H1 (cell line): ENCODE measurements at regions not wholly inside any gene's neighbourhood (a gene's known extent, or its start where the extent isn't known, plus 50 kb on each side); places are given as distances from the start of the nearest gene placed in this dataset.

ENCODE experiments used
- CTCF ChIA-PET: fragments of 300-600 bp; sonication (Branson Sonifier 250); formaldehyde crosslinking; loops from one replicate; lab custom pipeline; 2021; ENCODE audit not compliant: partially characterized antibody; lab: Charles Lee
- POLR2A ChIA-PET: fragments of 300-600 bp; sonication (Branson Sonifier 250); formaldehyde crosslinking; loops from one replicate; lab custom pipeline; 2021; ENCODE audit warnings: inconsistent platforms; ENCODE audit not compliant: partially characterized antibody; lab: Charles Lee
- DNase-seq, 2 experiments: peaks; one replicate each; pipeline versions ENCODE4 v3.0.0 to v3.0.0-alpha.2; 2010 to 2022; ENCODE audit warnings: low spot score in 2 of 2, low read depth in 1 of 2, mixed read lengths in 1 of 2
- FAIRE-seq: peaks from 2 replicates; lab custom pipeline; 2011; peaks lifted over from hg19 to GRCh38; lab: Jason Lieb, UNC
- H2AFZ ChIP-seq: 2 replicates; pipeline ENCODE4 v1.8.1; 2012; ENCODE audit warnings: low read length, inconsistent platforms
- H2AK5ac ChIP-seq: 2 replicates; pipeline ENCODE4 v1.6.1; 2013; ENCODE audit warnings: low read depth, low read length
- H2BK120ac ChIP-seq: replicated peaks from 2 replicates; pipeline ENCODE3; 2013; ENCODE audit warnings: low read depth, low read length, inconsistent platforms
- H2BK12ac ChIP-seq: 2 replicates; pipeline ENCODE4 v1.6.1; 2013; ENCODE audit warnings: low read depth, low read length
- H2BK15ac ChIP-seq: 2 replicates; pipeline ENCODE4 v1.6.1; 2013; ENCODE audit warnings: low read length
- H2BK20ac ChIP-seq: 2 replicates; pipeline ENCODE4 v1.6.1; 2013; ENCODE audit warnings: low read length
- H2BK5ac ChIP-seq: 2 replicates; pipeline ENCODE4 v1.6.1; 2013; ENCODE audit warnings: low read depth, low read length
- H3K14ac ChIP-seq: 2 replicates; pipeline ENCODE4 v1.6.1; 2013; ENCODE audit warnings: inconsistent platforms; ENCODE audit not compliant: insufficient read length
- H3K18ac ChIP-seq: 2 replicates; pipeline ENCODE4 v1.6.1; 2013; ENCODE audit warnings: low read length; ENCODE audit errors: extremely low read depth
- H3K23ac ChIP-seq: 2 replicates; pipeline ENCODE4 v1.6.1; 2013; ENCODE audit warnings: inconsistent platforms; ENCODE audit not compliant: insufficient read length
- H3K23me2 ChIP-seq: 2 replicates; pipeline ENCODE4 v1.6.1; 2013; ENCODE audit warnings: low read depth, low read length
- H3K27ac ChIP-seq: 2 replicates; pipeline ENCODE4 v1.6.1; 2011; ENCODE audit warnings: low read depth, low read length, inconsistent platforms
- H3K27me3 ChIP-seq, 4 experiments: replicated peaks in 1 of 4; 1 replicate in 1 of 4; 2 replicates in 3 of 4; pipeline versions ENCODE4 v1.6.1 to v1.8.1; 2011 to 2013; ENCODE audit warnings: low read length in 3 of 4, mild to moderate bottlenecking in 3 of 4, inconsistent platforms in 2 of 4, mixed read lengths in 2 of 4, moderate library complexity in 1 of 4; ENCODE audit not compliant: control insufficient read depth in 3 of 4, insufficient read depth in 3 of 4; ENCODE audit errors: extremely low read depth in 1 of 4
- H3K36me3 ChIP-seq, 4 experiments: 2 replicates each; pipeline versions ENCODE4 v1.6.1 to v1.8.1; 2011 to 2013; ENCODE audit warnings: mild to moderate bottlenecking in 4 of 4, low read length in 3 of 4, moderate library complexity in 2 of 4, control low read depth in 1 of 4, inconsistent platforms in 1 of 4; ENCODE audit not compliant: insufficient read depth in 4 of 4, control insufficient read depth in 2 of 4
- H3K4ac ChIP-seq: replicated peaks from 2 replicates; pipeline ENCODE3; 2013; ENCODE audit warnings: low read length, low read depth, mixed read lengths, inconsistent platforms; ENCODE audit not compliant: insufficient read length
- H3K4me1 ChIP-seq, 4 experiments: replicated peaks in 1 of 4; 1 replicate in 1 of 4; 2 replicates in 3 of 4; pipeline versions ENCODE4 v1.6.1 to v1.8.1; 2011 to 2013; ENCODE audit warnings: low read length in 3 of 4, inconsistent platforms in 2 of 4, mixed read lengths in 1 of 4; ENCODE audit not compliant: insufficient read depth in 4 of 4, control insufficient read depth in 3 of 4
- H3K4me2 ChIP-seq, 2 experiments: 2 replicates each; pipeline versions ENCODE4 v1.6.1 to v1.8.1; 2011 to 2013; ENCODE audit warnings: low read depth in 2 of 2, low read length in 2 of 2, control low read depth in 1 of 2, inconsistent platforms in 1 of 2, mild to moderate bottlenecking in 1 of 2; ENCODE audit not compliant: insufficient read depth in 1 of 2
- H3K4me3 ChIP-seq, 4 experiments: fragments of 200-600, 300-600 bp in 1 of 4; sonication (generic), shearing (Covaris generic), sonication (Bioruptor Twin) in 1 of 4; 2 replicates each; pipeline versions ENCODE4 v1.5.1 to v1.8.1; 2011 to 2016; ENCODE audit warnings: low read length in 4 of 4, low read depth in 3 of 4, control low read depth in 2 of 4, inconsistent platforms in 2 of 4, mild to moderate bottlenecking in 2 of 4, mixed read lengths in 1 of 4, moderate library complexity in 1 of 4; ENCODE audit not compliant: insufficient read depth in 2 of 4; ENCODE audit errors: extremely low read depth in 1 of 4
- H3K56ac ChIP-seq: replicated peaks from 2 replicates; pipeline ENCODE3; 2013; ENCODE audit warnings: low read depth, mild to moderate bottlenecking, mixed read lengths, low read length, inconsistent platforms; ENCODE audit not compliant: insufficient read length
- H3K79me1 ChIP-seq: 2 replicates; pipeline ENCODE4 v1.6.1; 2013; ENCODE audit warnings: low read depth, low read length, control low read depth
- H3K79me2 ChIP-seq, 2 experiments: 2 replicates each; pipeline versions ENCODE4 v1.6.1 to v1.8.1; 2012 to 2013; ENCODE audit warnings: low read length in 2 of 2, mild to moderate bottlenecking in 2 of 2, inconsistent platforms in 1 of 2; ENCODE audit not compliant: insufficient read depth in 2 of 2, control insufficient read depth in 1 of 2
- H3K9ac ChIP-seq, 4 experiments: replicated peaks in 1 of 4; 1 replicate in 1 of 4; 2 replicates in 3 of 4; pipeline versions ENCODE4 v1.6.1 to v1.8.1; 2011 to 2013; ENCODE audit warnings: low read depth in 3 of 4, low read length in 3 of 4, control low read depth in 2 of 4, mild to moderate bottlenecking in 2 of 4, moderate library complexity in 2 of 4, inconsistent platforms in 1 of 4; ENCODE audit errors: extremely low read depth in 1 of 4
- H3K9me3 ChIP-seq, 2 experiments: 2 replicates each; pipeline versions ENCODE4 v1.6.1 to v1.8.1; 2012 to 2013; ENCODE audit warnings: mild to moderate bottlenecking in 2 of 2, moderate library complexity in 2 of 2, control low read depth in 1 of 2, inconsistent platforms in 1 of 2, low read depth in 1 of 2, low read length in 1 of 2, mixed read lengths in 1 of 2; ENCODE audit not compliant: insufficient read depth in 2 of 2
- H4K20me1 ChIP-seq, 2 experiments: replicated peaks in 1 of 2; 2 replicates each; pipeline versions ENCODE3 to v1.8.1; 2011 to 2013; ENCODE audit warnings: inconsistent platforms in 2 of 2, low read length in 2 of 2, mild to moderate bottlenecking in 1 of 2; ENCODE audit not compliant: insufficient read depth in 2 of 2, control insufficient read depth in 1 of 2
- H4K5ac ChIP-seq: 2 replicates; pipeline ENCODE4 v1.6.1; 2013; ENCODE audit warnings: low read length, low read depth, mixed read lengths, inconsistent platforms; ENCODE audit not compliant: insufficient read length
- H4K8ac ChIP-seq: 2 replicates; pipeline ENCODE4 v1.8.0; 2013; ENCODE audit warnings: mild to moderate bottlenecking, moderate library complexity, low read length, inconsistent platforms; ENCODE audit not compliant: insufficient read depth; ENCODE audit errors: extremely low read depth
- H4K91ac ChIP-seq: replicated peaks from 2 replicates; pipeline ENCODE3; 2013; ENCODE audit warnings: low read length, mixed read lengths, inconsistent platforms; ENCODE audit not compliant: insufficient read length
- BRCA1 ChIP-seq: IDR thresholded peaks from 2 replicates; pipeline ENCODE4 v1.6.1; 2012; ENCODE audit warnings: low read depth, low read length, improper control_type of control experiment
- CBX5 ChIP-seq: fragments of 300-800, 300-1000 bp; sonication (generic); IDR thresholded peaks from 2 replicates; pipeline ENCODE4 v1.7.1; 2016; ENCODE audit warnings: antibody characterized with exemption, low read length, low read depth
- POLR2A ChIP-seq, 2 experiments: IDR thresholded peaks; 1 replicate in 1 of 2; 2 replicates in 1 of 2; pipeline ENCODE4 v1.6.1; 2011; ENCODE audit warnings: low read depth in 2 of 2, low read length in 2 of 2, mild to moderate bottlenecking in 2 of 2; ENCODE audit errors: control extremely low read depth in 1 of 2
- SIRT6 ChIP-seq: IDR thresholded peaks from one replicate; pipeline ENCODE4 v1.7.1; 2012; ENCODE audit warnings: low read length, inconsistent platforms
- WGBS, 2 experiments: shearing (Covaris generic) in 1 of 2; methylation state at CpG; one replicate each; pipeline versions ENCODE4 v1.1.6 to v1.1.7; 2013 to 2015; ENCODE audit warnings: low lambda C conversion rate in 2 of 2, mixed read lengths in 2 of 2, inconsistent platforms in 1 of 2, low coverage in 1 of 2, missing lambda C conversion rate in 1 of 2; ENCODE audit not compliant: insufficient replicate concordance in 2 of 2, insufficient coverage in 1 of 2, insufficient read length in 1 of 2; ENCODE audit errors: extremely low coverage in 1 of 2, missing lambda C conversion rate in 1 of 2; 5-methylcytosine and 5-hydroxymethylcytosine counted together

DNA sequence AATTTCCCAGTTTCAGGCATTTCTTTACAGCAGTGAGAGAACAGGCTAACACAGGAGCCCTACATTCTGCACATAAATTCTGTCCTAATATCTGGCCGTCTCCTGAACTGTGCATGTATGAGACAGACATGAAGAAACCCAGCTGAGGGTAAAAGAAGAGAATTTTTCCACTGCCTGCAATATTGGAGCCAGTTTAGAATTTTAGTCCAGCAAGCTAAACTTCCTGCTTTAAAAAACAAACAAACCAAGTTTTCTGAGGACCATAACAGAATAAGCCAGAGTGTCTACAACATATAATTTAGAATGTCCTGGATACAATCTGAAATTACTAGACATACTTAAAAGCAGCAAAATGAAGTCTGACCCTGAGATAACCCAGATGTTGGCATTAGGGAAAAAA lies 215.1 kb upstream of the KLHL29 start:
- H4K5ac ChIP-seq: no peak overlapping the region
- no peak for DNase-seq
- no peak overlapping the region for H2BK20ac ChIP-seq
- H3K56ac ChIP-seq: no peak overlapping the region
- POLR2A ChIA-PET: no interaction called here
- H3K4ac ChIP-seq: no peak overlapping the region
- H2AK5ac ChIP-seq: no peak overlapping the region
- no peak overlapping the region for H3K9ac ChIP-seq
- no peak overlapping the region for H4K91ac ChIP-seq
- H3K4me2 ChIP-seq: no peak overlapping the region
- no peak overlapping the region for H2BK120ac ChIP-seq
- no peak overlapping the region for H3K14ac ChIP-seq
- no peak overlapping the region for H2AFZ ChIP-seq
- no peak overlapping the region for H3K4me3 ChIP-seq
- H3K79me1 ChIP-seq: no peaks in the 10 kb centered on the region
- H3K4me1 ChIP-seq: no peaks in the 10 kb centered on the region
- H3K18ac ChIP-seq: no peak overlapping the region
- no peaks in the 10 kb centered on the region for H3K23me2 ChIP-seq
- H3K27ac ChIP-seq: no peak overlapping the region
- no peak overlapping the region for H3K23ac ChIP-seq
- no peaks in the 10 kb centered on the region for H3K79me2 ChIP-seq
- H3K27me3 ChIP-seq: no peaks in the 10 kb centered on the region
- H4K8ac ChIP-seq: no peak overlapping the region
- H2BK15ac ChIP-seq: no peak overlapping the region
- TF ChIP-seq POLR2A (IDR thresholded peaks at IDR 0.05; ENCODE audit: control extremely low read depth in 1 of 2, low read depth in 2 of 2, low read length in 2 of 2) (no peak), BRCA1 (no peak), CBX5 (no peak), SIRT6 (no peak)
- TF ChIP-seq, all 59 proteins: peak for 0
- Histone ChIP-seq H2BK12ac (no peak overlapping the region), H3K36me3 (no peaks in the 10 kb centered on the region), H3K9me3 (peaks cover 6 to 8% of the 10 kb centered on the region in 2 experiments; a peak in 3 of 4 replicates), H2BK5ac (no peak overlapping the region), H4K20me1 (no peaks in the 10 kb centered on the region)
- CTCF ChIA-PET: interaction anchor here (0.7 kb wide), 1 partner anchor 761 kb away, joined by 3 read pairs; no protein-coding TSS in a partner anchor
- FAIRE-seq: no peak
- WGBS, 2 experiments: 90% methylated on average over 1 of the region's 1 CpG; no CpG with 5 or more reads in 1 of the 2 experiments
